Renal cortex interstitium (tissue), 11 donors: ENCODE measurements at regions not wholly inside any gene's neighbourhood (a gene's known extent, or its start where the extent isn't known, plus 50 kb on each side); places are given as distances from the start of the nearest gene placed in this dataset.

Source experiments
- DNase-seq, 11 donors: peaks; one replicate each; pipeline ENCODE4 v3.0.0-alpha.2; 2013; ENCODE audit warnings: low read depth in 9 of 11, low spot score in 4 of 11; ENCODE audit errors: extremely low read depth in 1 of 11

- no peak for DNase-seq
These were observed 106.9 kb upstream of the PIEZO2 start for GRCh38 chr18:11256251-11256650.

GRCh38 chr18:11251891-11252270 lies 102.5 kb upstream of the PIEZO2 start:
- DNase-seq, result no peak

GRCh38 chr18:11251229-11251890 lies 102.0 kb upstream of the PIEZO2 start:
- DNase-seq, result no peak

- DNase-seq, result no peak
These were observed 100.0 kb upstream of the PIEZO2 start for GRCh38 chr18:11249391-11249790.

- no peak for DNase-seq
These were observed 98.1 kb upstream of the PIEZO2 start for GRCh38 chr18:11247381-11247970.

GRCh38 chr18:11246495-11247300 lies 97.3 kb upstream of the PIEZO2 start:
- no peak for DNase-seq

- DNase-seq, result peak in 1 of 11 donors; percentile 37
These were observed 96.5 kb upstream of the PIEZO2 start for GRCh38 chr18:11245879-11246278.

GRCh38 chr18:11237484-11237883 lies 88.1 kb upstream of the PIEZO2 start:
- DNase-seq, result no peak

- DNase-seq, result no peak
These were observed 87.7 kb upstream of the PIEZO2 start for GRCh38 chr18:11237066-11237465.

GRCh38 chr18:11224153-11224552 lies 74.8 kb upstream of the PIEZO2 start:
- no peak for DNase-seq

GRCh38 chr18:11219571-11219970 lies 70.2 kb upstream of the PIEZO2 start:
- no peak for DNase-seq

- no peak for DNase-seq
These were observed 65.8 kb upstream of the PIEZO2 start for GRCh38 chr18:11215216-11215615.

GRCh38 chr18:11204020-11204419 lies 54.7 kb upstream of the PIEZO2 start:
- DNase-seq, result no peak

GRCh38 chr18:11199477-11199876 lies 50.1 kb upstream of the PIEZO2 start:
- no peak for DNase-seq
